Activated CD4-positive, alpha-beta T cell treated with anti-CD3 and anti-CD28 coated beads for 36 hours (primary cell): ENCODE measurements at regions not wholly inside any gene's neighbourhood (a gene's known extent, or its start where the extent isn't known, plus 50 kb on each side); places are given as distances from the start of the nearest gene placed in this dataset.
A peak's percentile ranks its signal among the peaks of the same experiment; 100 is the strongest.

ENCODE experiments used
- ATAC-seq: fragments of 200-7000 bp; cut with Tn5 transposase; one replicate; pipeline ENCODE4 v1.10.0; 2021; ENCODE audit warnings: mild to moderate bottlenecking, moderate library complexity
- CTCF ChIA-PET: fragments of 350-600 bp; sonication (Branson Sonifier 250); formaldehyde crosslinking; loops from one replicate; lab custom pipeline; 2021; ENCODE audit warnings: antibody characterized with exemption; lab: Charles Lee
- POLR2A ChIA-PET: fragments of 350-600 bp; sonication (Branson Sonifier 250); formaldehyde crosslinking; loops from one replicate; lab custom pipeline; 2021; ENCODE audit warnings: antibody characterized with exemption, inconsistent platforms; lab: Charles Lee
- DNase-seq: peaks from one replicate; pipeline ENCODE4 v3.0.0-alpha.2; 2020
- H3K27ac Mint-ChIP-seq: one replicate; pipeline ENCODE4 v1.8.0; 2021; ENCODE audit warnings: mixed read lengths
- H3K27me3 Mint-ChIP-seq: one replicate; pipeline ENCODE4 v1.8.0; 2021; ENCODE audit warnings: mixed read lengths
- H3K36me3 Mint-ChIP-seq: one replicate; pipeline ENCODE4 v1.8.0; 2021; ENCODE audit warnings: low read depth, mixed read lengths
- H3K4me1 Mint-ChIP-seq: one replicate; pipeline ENCODE4 v1.8.0; 2021; ENCODE audit warnings: mixed read lengths
- H3K4me3 Mint-ChIP-seq: one replicate; pipeline ENCODE4 v1.8.0; 2021; ENCODE audit warnings: mild to moderate bottlenecking, moderate library complexity, mixed read lengths
- H3K9me3 Mint-ChIP-seq: one replicate; pipeline ENCODE4 v1.8.0; 2021; ENCODE audit warnings: low read depth, mixed read lengths
- intact Hi-C, 2 experiments: fragments of 100-400 bp; cut with DNase I in 1 of 2; cut with micrococcal nuclease in 1 of 2; formaldehyde crosslinking; loops; one replicate each; pipeline versions ENCODE4 v1.14.2 to v1.15.1; 2022 to 2024; cut with DNase I, micrococcal nuclease

DNA sequence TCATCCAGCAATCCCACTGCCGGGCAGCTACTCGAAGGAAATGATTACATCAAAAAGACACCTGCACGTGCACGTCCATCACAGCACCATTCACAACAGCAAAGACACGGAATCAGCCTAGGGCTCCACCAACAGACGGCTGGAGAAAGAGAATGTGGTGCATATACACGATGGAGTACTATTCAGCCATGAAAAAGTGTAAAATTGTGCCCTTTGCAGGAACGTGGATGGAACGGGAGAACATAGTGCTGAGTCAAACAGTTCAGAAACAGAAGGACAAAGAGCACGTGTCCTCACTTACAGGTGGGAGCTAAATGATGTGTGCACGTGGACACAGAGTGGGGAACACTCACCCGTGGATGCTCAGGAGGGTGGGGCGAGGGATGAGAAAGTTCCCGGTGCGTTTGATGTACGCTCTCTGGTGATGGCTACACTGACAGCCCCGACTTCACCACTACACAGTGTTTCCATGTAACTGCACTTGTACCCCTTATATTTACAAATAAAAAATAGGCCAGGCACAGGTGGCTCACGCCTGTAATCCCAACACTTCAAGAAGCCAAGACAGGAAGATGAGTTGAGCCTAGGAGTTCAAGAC is 92.0 kb downstream of the PDGFA start:
- Mint-ChIP-seq H3K4me1 (no peaks in the 10 kb centered on the region), H3K36me3 (no peaks in the 10 kb centered on the region), H3K4me3 (no peak overlapping the region), H3K9me3 (no peaks in the 10 kb centered on the region), H3K27me3 (no peaks in the 10 kb centered on the region), H3K27ac (no peak overlapping the region)
- POLR2A ChIA-PET = no interaction called here
- DNase-seq (no peak), ATAC-seq (no peak)
- CTCF ChIA-PET = no interaction called here
- intact Hi-C loops = no loop called here

DNA sequence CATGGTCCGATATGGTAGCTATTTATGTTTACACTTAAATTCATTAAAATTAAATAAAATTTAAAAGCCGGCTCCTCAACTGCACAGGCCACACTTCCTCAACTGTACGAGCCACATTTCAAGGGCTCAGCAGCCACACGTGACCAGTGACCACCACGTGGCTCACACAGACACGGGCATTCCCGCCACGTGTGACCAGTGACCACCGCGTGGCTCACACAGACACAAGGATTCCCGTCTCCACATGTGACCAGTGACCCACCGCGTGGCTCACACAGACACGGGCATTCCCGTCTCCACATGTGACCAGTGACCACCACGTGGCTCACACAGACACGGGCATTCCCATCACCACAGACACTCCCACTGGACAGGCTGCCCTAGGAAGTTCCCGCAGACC is 91.3 kb downstream of the PDGFA start:
- Mint-ChIP-seq H3K27ac (no peak overlapping the region), H3K36me3 (no peaks in the 10 kb centered on the region), H3K4me3 (no peak overlapping the region), H3K27me3 (no peaks in the 10 kb centered on the region), H3K9me3 (no peaks in the 10 kb centered on the region), H3K4me1 (no peaks in the 10 kb centered on the region)
- ATAC-seq = no peak
- intact Hi-C loops = no loop called here
- DNase-seq = no peak
- CTCF ChIA-PET = no interaction called here
- POLR2A ChIA-PET = no interaction called here

DNA sequence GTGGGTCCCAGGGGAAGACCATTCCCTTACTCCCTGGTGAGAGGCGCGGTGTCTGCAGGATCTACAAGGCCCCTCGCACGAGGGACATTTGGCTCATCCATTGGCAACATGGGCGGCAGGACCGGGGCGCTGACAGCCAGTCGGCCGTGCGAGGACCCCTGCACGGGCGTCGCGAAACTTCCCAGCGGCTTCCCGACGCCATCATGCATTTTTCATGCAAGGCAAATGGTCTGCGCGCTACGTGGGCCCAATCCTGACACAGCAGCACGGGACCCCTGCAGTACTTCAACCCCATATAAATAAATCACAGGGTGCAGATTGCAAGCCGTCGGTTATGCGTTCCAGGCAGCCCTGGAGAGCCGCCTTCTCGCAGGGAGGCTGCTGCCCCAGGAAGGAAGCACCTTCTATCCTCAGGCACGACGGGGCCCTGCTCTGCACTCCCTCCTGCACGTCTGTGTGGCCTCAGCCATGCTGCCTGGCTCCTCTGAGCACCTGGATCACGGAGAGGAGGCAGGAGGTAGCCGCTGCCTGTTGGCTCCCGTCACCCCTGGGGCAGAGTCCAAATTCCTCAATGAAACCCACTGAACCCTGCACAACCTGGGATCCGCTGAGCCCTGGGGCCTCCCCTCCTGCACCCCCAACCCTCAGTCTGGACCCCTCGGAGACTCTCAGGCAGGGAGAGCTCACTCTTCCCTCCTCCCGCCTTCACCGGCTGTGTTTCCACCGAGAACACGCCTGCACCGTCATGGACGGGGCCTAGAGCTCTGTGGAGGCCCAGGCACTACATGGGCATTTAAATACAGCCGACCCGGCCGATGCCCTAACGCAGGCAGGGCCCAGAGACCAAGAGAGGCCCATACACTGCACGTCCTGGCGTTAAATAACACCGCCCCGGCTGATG is 90.5 kb downstream of the PDGFA start:
- no peaks in the 10 kb centered on the region for H3K9me3 Mint-ChIP-seq

DNA sequence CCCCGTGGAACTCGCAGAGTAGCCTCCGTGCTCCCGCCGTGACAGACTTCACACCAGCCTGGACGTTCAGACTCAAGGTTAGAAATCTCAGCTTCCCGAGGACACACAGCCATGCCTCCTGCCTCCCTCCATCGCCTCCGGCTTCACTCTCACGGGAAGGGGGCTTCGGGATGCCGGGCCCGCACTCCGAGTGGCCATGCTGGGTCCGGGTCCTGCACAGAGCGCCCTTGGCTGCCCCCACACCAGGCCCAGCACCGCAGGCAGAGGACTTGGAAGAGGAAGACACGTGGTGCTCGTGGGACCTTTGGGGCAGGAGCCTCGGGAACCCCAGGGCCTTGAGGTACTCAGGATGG is 89.8 kb downstream of the PDGFA start:
- ChIA-PET CTCF (no interaction called here), POLR2A (no interaction called here)
- H3K27ac Mint-ChIP-seq = no peak overlapping the region
- no peaks in the 10 kb centered on the region for H3K27me3 Mint-ChIP-seq
- no peaks in the 10 kb centered on the region for H3K9me3 Mint-ChIP-seq
- intact Hi-C loops = no loop called here
- DNase-seq (no peak), ATAC-seq (no peak)
- H3K4me1 Mint-ChIP-seq = no peaks in the 10 kb centered on the region
- no peaks in the 10 kb centered on the region for H3K36me3 Mint-ChIP-seq
- no peak overlapping the region for H3K4me3 Mint-ChIP-seq

More for the DNA sequence above, 90.5 kb downstream of the PDGFA start:
- POLR2A ChIA-PET = no interaction called here
- no peaks in the 10 kb centered on the region for H3K27me3 Mint-ChIP-seq
- no peak for DNase-seq
- H3K27ac Mint-ChIP-seq = no peak overlapping the region
- intact Hi-C loops = no loop called here
- CTCF ChIA-PET = no interaction called here
- no peaks in the 10 kb centered on the region for H3K4me1 Mint-ChIP-seq
- ATAC-seq = no peak
- no peaks in the 10 kb centered on the region for H3K36me3 Mint-ChIP-seq
- no peak overlapping the region for H3K4me3 Mint-ChIP-seq

DNA sequence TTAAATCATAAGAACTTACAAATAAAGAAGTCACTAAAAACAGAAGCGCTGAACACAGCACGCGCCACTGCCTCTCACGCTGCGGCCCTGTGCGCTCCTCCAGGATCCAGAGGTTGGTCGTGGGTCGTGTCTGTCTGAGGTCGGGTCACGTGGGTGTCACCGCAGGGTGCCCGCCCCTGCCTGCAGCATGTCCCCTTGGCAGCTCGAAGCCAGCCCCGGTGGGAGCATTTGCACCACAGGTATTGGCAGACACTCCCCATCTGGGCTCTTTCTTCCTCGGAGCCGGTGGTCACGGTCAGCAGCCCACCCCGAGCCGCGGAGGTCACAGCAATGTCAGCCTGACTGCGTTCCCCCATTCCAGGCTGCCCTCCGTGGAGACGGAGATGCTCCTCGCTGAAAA is 88.6 kb downstream of the PDGFA start:
- ChIA-PET CTCF (no interaction called here), POLR2A (no interaction called here)
- Mint-ChIP-seq H3K36me3 (no peaks in the 10 kb centered on the region), H3K9me3 (no peaks in the 10 kb centered on the region), H3K27me3 (no peaks in the 10 kb centered on the region), H3K4me1 (peaks cover 2% of the 10 kb centered on the region), H3K27ac (no peak overlapping the region), H3K4me3 (no peak overlapping the region)
- intact Hi-C loops = no loop called here
- ATAC-seq (no peak), DNase-seq (no peak)

DNA sequence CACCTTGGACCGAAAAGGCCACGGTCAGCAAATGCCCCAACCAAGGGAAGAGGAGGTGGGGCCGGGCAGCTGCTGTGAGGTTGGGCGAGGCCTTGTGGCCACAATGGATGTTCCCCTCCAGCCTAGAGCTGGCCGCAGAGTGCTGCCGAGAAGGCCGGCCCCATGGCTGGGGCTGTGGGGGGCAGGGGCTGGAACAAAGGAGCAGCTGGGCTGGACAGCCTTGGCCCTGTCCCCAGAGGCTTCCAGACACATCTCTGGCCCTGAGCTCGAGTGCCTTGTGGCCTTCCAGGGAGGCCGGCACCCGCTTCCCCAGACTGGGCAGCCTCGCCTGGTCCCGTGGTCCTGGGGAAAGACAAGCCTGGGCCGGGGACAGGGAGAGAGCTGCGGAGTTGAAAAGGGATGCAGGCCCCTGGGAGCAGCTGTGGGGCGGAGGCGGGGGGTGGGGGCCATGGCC is 88.0 kb downstream of the PDGFA start:
- no peaks in the 10 kb centered on the region for H3K27me3 Mint-ChIP-seq
- ChIA-PET CTCF (interaction anchor here (1.2 kb wide), 1 partner anchor 110 kb away, joined by 3 read pairs; no protein-coding TSS in a partner anchor), POLR2A (no interaction called here)
- H3K4me3 Mint-ChIP-seq = no peak overlapping the region
- H3K9me3 Mint-ChIP-seq = no peaks in the 10 kb centered on the region
- peaks cover 2% of the 10 kb centered on the region for H3K4me1 Mint-ChIP-seq
- intact Hi-C loops = no loop called here
- no peak overlapping the region for H3K27ac Mint-ChIP-seq
- no peaks in the 10 kb centered on the region for H3K36me3 Mint-ChIP-seq
- no peak for DNase-seq
- no peak for ATAC-seq

DNA sequence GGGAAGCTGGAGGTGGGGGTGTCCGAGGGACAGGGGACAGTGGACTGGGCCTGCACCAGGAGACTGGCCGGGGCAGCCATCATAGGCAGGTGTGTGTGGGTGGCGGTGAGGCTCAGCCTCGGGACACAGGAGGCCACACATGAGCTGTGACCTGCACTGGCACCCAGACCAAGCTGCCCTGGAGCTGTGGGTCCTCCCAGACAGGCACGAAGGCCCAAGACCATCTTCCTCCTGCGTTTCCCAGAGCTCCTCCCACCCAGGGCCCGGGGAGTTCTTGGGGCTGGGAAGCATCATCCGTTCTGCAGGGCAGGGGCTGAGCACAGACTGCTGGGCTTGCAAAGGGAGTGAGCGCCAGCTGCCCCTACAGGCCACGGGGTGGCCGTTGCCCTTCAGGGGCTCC is 87.4 kb downstream of the PDGFA start:
- H3K27ac Mint-ChIP-seq = no peak overlapping the region
- POLR2A ChIA-PET = no interaction called here
- H3K27me3 Mint-ChIP-seq = no peaks in the 10 kb centered on the region
- CTCF ChIA-PET = interaction anchor here (1.2 kb wide), 1 partner anchor 110 kb away, joined by 3 read pairs; no protein-coding TSS in a partner anchor
- no peak for DNase-seq
- intact Hi-C loops = no loop called here
- H3K4me1 Mint-ChIP-seq = peaks cover 2% of the 10 kb centered on the region
- H3K9me3 Mint-ChIP-seq = no peaks in the 10 kb centered on the region
- H3K4me3 Mint-ChIP-seq = no peak overlapping the region
- no peaks in the 10 kb centered on the region for H3K36me3 Mint-ChIP-seq
- no peak for ATAC-seq

DNA sequence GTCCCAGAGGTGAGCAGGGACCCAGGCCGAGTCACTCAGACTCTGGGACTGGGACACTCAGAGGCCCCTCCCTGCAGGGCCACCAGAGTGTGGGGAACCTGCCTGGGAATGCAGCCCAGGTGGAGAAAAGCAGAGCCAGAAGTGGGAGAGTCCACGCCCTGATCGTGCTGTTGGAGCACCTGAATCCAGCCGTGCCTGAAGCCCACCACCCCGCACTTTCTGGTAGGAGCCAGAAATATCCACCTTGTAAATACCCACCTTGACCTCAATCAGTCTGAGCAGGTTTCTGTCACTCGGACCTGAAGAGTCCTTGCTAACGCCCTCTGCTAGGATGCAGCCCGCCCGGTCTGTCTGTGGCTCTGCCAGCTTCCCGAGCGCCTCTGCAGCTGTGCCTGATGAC is 86.7 kb downstream of the PDGFA start:
- Mint-ChIP-seq H3K4me1 (peaks cover 2% of the 10 kb centered on the region), H3K4me3 (no peak overlapping the region), H3K27ac (no peak overlapping the region), H3K36me3 (no peaks in the 10 kb centered on the region), H3K9me3 (no peaks in the 10 kb centered on the region), H3K27me3 (no peaks in the 10 kb centered on the region)
- ChIA-PET CTCF (interaction anchor here (1.2 kb wide), 1 partner anchor 111 kb away, joined by 3 read pairs; no protein-coding TSS in a partner anchor), POLR2A (no interaction called here)
- intact Hi-C loops = no loop called here
- ATAC-seq = no peak
- DNase-seq = no peak

DNA sequence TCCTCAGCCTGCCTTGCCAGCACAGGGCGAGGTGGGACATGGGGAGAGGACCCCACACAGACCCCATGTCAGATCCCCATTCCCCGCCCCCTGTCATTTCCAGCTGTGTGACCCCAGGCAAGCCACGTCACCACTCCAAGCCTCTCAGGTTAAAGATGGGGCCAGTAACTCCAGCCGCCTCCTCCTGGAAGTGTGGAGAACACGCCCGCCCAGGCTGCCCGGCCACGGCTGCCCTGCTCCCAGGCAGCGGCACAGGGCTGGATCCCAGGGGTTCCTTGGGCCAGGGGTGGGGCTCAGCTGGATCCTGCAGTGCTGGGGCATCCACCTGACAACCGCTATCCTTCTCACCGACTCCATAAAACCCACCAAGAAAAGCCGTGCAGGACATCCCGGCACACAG is 86.1 kb downstream of the PDGFA start:
- ATAC-seq = no peak
- Mint-ChIP-seq H3K4me1 (peaks cover 2% of the 10 kb centered on the region), H3K27me3 (no peaks in the 10 kb centered on the region), H3K4me3 (no peak overlapping the region), H3K27ac (no peak overlapping the region), H3K36me3 (no peaks in the 10 kb centered on the region), H3K9me3 (no peaks in the 10 kb centered on the region)
- ChIA-PET POLR2A (no interaction called here), CTCF (no interaction called here)
- intact Hi-C loops = no loop called here
- no peak for DNase-seq

DNA sequence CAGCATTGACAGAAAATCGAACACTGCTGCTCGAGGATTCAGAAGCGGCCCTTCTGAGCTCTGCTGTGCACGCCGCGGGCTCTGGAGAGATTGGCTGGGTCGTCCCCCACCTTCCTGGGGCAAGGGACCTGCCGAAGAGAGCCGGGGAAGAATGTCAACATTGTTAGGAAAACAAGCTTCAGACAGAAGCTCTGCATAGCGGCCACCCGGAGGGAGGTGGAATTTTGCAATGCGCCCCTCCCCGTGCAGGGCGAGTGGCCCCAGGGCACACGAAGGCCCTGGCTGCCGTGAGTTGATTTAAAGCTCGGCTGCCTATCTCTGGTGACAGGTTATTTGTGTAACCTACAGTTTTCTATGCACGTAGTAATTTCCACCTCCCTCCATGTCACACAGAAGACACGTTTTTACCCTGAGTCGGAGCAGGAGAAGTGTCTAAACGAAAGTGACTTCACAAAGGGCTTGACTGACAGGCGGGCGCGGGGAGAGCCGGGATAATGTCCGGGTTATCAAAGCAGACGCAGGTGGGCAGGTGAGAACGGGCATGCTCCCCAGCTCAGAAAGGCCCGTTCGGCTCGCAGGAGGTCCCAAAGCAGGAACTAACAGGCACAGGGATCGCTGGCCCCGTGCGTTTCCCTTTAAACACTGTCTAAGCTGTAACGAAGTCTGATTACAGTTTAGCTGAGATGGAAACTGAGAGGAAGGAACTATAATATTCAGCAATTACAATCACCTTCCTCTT is 84.6 kb downstream of the PDGFA start:
- peak; percentile 16 for DNase-seq
- Mint-ChIP-seq H3K4me1 (peaks cover 2% of the 10 kb centered on the region), H3K36me3 (no peaks in the 10 kb centered on the region), H3K27ac (no peak overlapping the region), H3K27me3 (no peaks in the 10 kb centered on the region), H3K4me3 (no peak overlapping the region), H3K9me3 (no peaks in the 10 kb centered on the region)
- ChIA-PET CTCF (no interaction called here), POLR2A (interaction anchor here (0.8 kb wide), 1 partner anchor 194 kb away, joined by 4 read pairs; no protein-coding TSS in a partner anchor)
- no peak for ATAC-seq
- intact Hi-C loops = no loop called here

DNA sequence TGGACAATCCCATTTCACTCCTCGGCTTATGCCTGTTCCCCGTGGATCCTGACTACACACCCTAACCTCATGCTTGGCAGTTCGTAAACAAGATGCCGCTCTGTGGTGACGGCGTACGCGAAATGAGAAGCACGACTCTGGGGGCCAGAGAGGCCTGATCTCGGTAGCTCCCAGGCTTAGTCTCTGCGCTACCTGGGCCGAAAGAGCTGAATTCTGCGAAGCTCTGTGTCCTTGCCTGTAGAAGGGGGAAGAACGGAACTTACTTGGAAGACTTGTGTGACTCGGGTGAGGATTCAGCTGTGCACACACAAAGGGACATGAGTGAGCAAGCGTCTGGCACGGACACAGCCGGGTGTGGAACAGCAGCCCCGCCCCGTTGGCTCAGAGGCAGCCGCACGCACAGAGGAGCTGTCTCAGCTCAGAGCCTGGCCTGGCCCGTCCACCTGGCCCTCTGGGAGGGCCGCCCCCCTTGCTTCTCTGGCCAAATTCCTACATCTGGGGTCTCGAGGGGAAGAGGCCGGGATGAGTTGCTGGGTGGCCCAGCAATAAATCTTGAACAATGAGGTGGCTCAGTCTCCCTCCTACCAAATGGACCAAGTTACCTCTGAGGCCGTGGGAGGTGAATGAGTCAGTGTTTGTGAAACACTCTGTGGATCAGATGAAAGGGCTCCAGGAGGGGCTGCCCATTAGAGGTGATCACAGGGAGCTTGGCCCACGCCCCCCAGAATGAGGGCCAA is 83.8 kb downstream of the PDGFA start:
- peak; percentile 73 for ATAC-seq
- Mint-ChIP-seq H3K9me3 (no peaks in the 10 kb centered on the region), H3K36me3 (no peaks in the 10 kb centered on the region), H3K4me1 (peaks cover 2% of the 10 kb centered on the region), H3K27ac (no peak overlapping the region), H3K27me3 (no peaks in the 10 kb centered on the region), H3K4me3 (no peak overlapping the region)
- ChIA-PET POLR2A (no interaction called here), CTCF (interaction anchor here (0.5 kb wide), 1 partner anchor 236 kb away, joined by 3 read pairs; no protein-coding TSS in a partner anchor)
- peak; percentile 45 for DNase-seq
- intact Hi-C loops = no loop called here
